GM21576 (cell line): ENCODE measurements at regions not wholly inside any gene's neighbourhood (a gene's known extent, or its start where the extent isn't known, plus 50 kb on each side); places are given as distances from the start of the nearest gene placed in this dataset.

ENCODE experiments used
- ATAC-seq: cut with Tn5 transposase; IDR thresholded peaks from one replicate; pipeline ENCODE4 v1.9.1; 2021; ENCODE audit warnings: mild to moderate bottlenecking, moderate library complexity; ENCODE audit not compliant: unreplicated experiment

- ATAC-seq = no peak
Measured at GRCh38 chr1:234687011-234687410, 77.0 kb upstream of the IRF2BP2 start.

- no peak for ATAC-seq
Measured at GRCh38 chr1:234686035-234686434, 76.1 kb upstream of the IRF2BP2 start.

- ATAC-seq = no peak
Measured at GRCh38 chr1:234684856-234685255, 74.9 kb upstream of the IRF2BP2 start.

- ATAC-seq = no peak
Measured at GRCh38 chr1:234683861-234684632, 74.1 kb upstream of the IRF2BP2 start.

GRCh38 chr1:234683127-234683860 is 73.3 kb upstream of the IRF2BP2 start:
- ATAC-seq = no peak

- ATAC-seq = no peak
Measured at GRCh38 chr1:234681990-234682389, 72.0 kb upstream of the IRF2BP2 start.

GRCh38 chr1:234681065-234681464 is 71.1 kb upstream of the IRF2BP2 start:
- no peak for ATAC-seq

GRCh38 chr1:234680331-234680904 is 70.4 kb upstream of the IRF2BP2 start:
- no peak for ATAC-seq

- peak; percentile 73 for ATAC-seq
Measured at GRCh38 chr1:234676103-234676594, 66.2 kb upstream of the IRF2BP2 start.

GRCh38 chr1:234675572-234675971 is 65.6 kb upstream of the IRF2BP2 start:
- ATAC-seq = no peak

- ATAC-seq = no peak
Measured at GRCh38 chr1:234675006-234675405, 65.0 kb upstream of the IRF2BP2 start.

- no peak for ATAC-seq
Measured at GRCh38 chr1:234674218-234674815, 64.3 kb upstream of the IRF2BP2 start.

GRCh38 chr1:234672349-234673135 is 62.6 kb upstream of the IRF2BP2 start:
- ATAC-seq = no peak

- ATAC-seq = no peak
Measured at GRCh38 chr1:234670967-234671626, 61.1 kb upstream of the IRF2BP2 start.

- no peak for ATAC-seq
Measured at GRCh38 chr1:234669499-234669898, 59.5 kb upstream of the IRF2BP2 start.

GRCh38 chr1:234668577-234668955 is 58.6 kb upstream of the IRF2BP2 start:
- no peak for ATAC-seq

GRCh38 chr1:234667600-234668576 is 57.9 kb upstream of the IRF2BP2 start:
- no peak for ATAC-seq

GRCh38 chr1:234666761-234667160 is 56.8 kb upstream of the IRF2BP2 start:
- ATAC-seq = no peak
